Bronchial epithelial cell (primary cell): ENCODE measurements at regions not wholly inside any gene's neighbourhood (a gene's known extent, or its start where the extent isn't known, plus 50 kb on each side); places are given as distances from the start of the nearest gene placed in this dataset.

Source experiments
- DNase-seq: peaks from one replicate; pipeline ENCODE4 v3.0.0-alpha.2; 2010; ENCODE audit warnings: low read depth
- FAIRE-seq: peaks from 2 replicates; lab custom pipeline; 2011; peaks lifted over from hg19 to GRCh38; lab: Jason Lieb, UNC
- H3K27me3 ChIP-seq: 2 replicates; pipeline ENCODE4 v1.5.1; 2011; ENCODE audit warnings: low read length; ENCODE audit not compliant: control insufficient read depth, insufficient read depth
- H3K36me3 ChIP-seq: 2 replicates; pipeline ENCODE4 v1.5.1; 2011; ENCODE audit warnings: low read length; ENCODE audit not compliant: control insufficient read depth, insufficient read depth
- H3K4me3 ChIP-seq: 2 replicates; pipeline ENCODE4 v1.5.1; 2011; ENCODE audit warnings: mild to moderate bottlenecking, low read depth, low read length, control low read depth
- TF ChIP-seq, protein P1 (sequence below): IDR thresholded peaks from 2 replicates; pipeline ENCODE4 v1.5.1; 2011; ENCODE audit warnings: mild to moderate bottlenecking, moderate library complexity, low read length, control low read depth, inconsistent platforms; ENCODE audit not compliant: insufficient read depth, severe bottlenecking

DNA sequence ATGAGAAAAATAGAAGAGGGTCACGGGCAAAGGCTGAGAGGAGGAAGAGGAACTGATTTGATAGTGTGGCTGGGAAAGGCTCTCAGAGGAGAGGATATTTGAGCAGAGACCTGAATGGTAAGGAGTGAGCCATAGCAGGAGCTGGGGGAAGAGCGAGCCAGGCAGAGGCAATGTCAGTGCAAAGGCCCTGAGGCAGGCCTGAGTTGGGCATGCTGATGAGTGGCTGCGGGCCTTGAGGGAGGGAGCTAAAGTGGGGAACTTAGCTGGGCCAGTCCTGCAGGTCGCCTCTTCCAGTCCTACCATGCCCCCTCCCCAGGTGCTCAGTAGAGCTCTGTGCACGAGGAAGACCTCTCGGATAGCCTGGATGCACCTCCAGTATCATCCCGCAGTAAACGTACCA lies 55.4 kb upstream of the FGFR2 start:
- Histone ChIP-seq H3K27me3 (no peaks in the 10 kb centered on the region), H3K36me3 (no peaks in the 10 kb centered on the region), H3K4me3 (no peak overlapping the region)
- TF ChIP-seq, protein P1, sequence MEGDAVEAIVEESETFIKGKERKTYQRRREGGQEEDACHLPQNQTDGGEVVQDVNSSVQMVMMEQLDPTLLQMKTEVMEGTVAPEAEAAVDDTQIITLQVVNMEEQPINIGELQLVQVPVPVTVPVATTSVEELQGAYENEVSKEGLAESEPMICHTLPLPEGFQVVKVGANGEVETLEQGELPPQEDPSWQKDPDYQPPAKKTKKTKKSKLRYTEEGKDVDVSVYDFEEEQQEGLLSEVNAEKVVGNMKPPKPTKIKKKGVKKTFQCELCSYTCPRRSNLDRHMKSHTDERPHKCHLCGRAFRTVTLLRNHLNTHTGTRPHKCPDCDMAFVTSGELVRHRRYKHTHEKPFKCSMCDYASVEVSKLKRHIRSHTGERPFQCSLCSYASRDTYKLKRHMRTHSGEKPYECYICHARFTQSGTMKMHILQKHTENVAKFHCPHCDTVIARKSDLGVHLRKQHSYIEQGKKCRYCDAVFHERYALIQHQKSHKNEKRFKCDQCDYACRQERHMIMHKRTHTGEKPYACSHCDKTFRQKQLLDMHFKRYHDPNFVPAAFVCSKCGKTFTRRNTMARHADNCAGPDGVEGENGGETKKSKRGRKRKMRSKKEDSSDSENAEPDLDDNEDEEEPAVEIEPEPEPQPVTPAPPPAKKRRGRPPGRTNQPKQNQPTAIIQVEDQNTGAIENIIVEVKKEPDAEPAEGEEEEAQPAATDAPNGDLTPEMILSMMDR = no peak
- DNase-seq (no peak), FAIRE-seq (no peak)

DNA sequence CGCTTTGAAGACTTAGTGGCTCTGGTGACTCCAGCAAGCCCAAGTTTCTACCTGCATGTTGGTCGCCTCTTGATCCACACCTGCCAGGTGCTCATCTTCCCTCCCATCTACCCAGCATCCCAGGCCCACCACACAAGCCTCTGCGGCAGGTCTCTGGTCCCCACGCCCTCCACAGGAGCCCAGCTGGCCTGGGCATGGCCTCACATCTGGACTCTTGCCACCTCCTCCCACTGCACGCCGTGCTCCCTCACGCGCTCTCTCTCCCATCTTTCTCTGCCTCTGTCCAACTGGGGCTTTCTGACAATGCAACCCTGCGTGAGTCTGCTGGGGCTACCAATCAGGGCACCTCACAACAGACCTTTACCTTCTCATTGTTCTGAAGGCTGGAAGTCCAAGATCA lies 50.2 kb upstream of the FGFR2 start:
- TF ChIP-seq, protein P1 = no peak
- FAIRE-seq (no peak), DNase-seq (no peak)
- no peak overlapping the region for H3K4me3 ChIP-seq
- H3K36me3 ChIP-seq = no peaks in the 10 kb centered on the region
- H3K27me3 ChIP-seq = no peaks in the 10 kb centered on the region

DNA sequence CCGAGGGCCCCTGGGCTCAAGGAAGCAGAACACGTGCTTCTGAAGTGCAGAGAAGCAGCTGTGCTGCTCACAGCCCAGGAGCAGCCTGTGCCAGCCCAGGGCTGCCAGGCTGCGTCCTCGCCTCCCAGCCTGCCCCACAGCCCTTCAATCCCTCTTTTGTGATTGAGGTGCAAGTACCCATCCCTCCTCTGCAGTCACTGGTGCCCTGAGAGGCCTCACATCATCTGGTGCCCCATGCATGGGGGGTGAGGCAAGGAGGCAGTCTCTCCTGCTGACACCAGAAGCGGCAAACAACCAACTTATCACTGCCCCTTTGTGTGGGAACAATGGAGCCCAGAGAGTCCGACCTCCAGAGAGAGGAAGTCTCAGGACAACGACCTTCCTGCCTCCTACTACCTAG lies 49.8 kb upstream of the FGFR2 start:
- DNase-seq (no peak), FAIRE-seq (peak; percentile 36)
- H3K4me3 ChIP-seq = no peak overlapping the region
- H3K36me3 ChIP-seq = no peaks in the 10 kb centered on the region
- H3K27me3 ChIP-seq = no peaks in the 10 kb centered on the region
- TF ChIP-seq, protein P1 = no peak
